ENCODE measurements at regions not wholly inside any gene's neighbourhood (a gene's known extent, or its start where the extent isn't known, plus 50 kb on each side); places are given as distances from the start of the nearest gene placed in this dataset.
A peak's percentile ranks its signal among the peaks of the same experiment; 100 is the strongest.
"Not testable (repeated sequence)": the region's sequence is repeated elsewhere in the genome, so short reads cannot be mapped to it uniquely, and the experiment has no call there.

- DNase-seq: no peak
These were observed 74.1 kb upstream of the CCL21 start for GRCh38 chr9:34783951-34784487.

DNA sequence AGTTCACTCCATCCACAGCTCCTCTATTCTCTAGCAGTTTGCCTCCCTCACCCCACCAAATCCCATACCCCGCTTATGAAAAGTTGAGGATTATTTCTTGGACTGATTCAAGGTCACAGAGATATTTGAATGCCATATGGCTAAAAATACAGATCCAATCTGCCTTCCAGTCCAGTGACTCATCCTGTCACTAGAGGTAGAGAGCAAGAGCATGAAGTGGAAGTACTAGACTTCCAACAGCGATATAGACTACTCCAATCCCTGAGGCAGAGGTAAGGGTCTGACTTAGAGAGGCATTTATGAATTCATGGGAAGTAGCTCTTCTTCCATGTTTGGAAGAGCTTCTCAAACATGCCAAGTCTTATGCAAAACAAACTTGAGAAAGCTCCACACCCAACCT lies 72.4 kb upstream of the CCL21 start:
- DNase-seq: no peak

GRCh38 chr9:34777666-34778065 lies 67.7 kb upstream of the CCL21 start:
- DNase-seq: no peak

DNA sequence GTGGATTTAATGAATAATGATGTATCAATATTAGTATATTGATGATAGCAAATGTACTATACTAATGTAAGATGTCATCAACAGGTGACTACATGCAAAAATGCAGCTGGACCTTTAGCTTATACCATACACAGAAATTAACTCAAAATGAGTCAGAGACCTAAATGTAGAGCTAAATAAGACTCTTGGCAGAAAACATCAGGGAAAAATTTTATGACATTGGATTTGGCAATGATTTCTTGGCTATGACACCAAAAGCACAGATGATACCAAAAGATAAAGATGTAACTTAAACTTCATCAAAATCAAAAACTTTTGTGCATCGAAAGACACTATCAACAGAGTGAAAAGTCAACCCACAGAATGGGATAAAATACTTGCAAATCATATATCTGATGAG lies 64.0 kb upstream of the CCL21 start:
- no peak for DNase-seq

DNA sequence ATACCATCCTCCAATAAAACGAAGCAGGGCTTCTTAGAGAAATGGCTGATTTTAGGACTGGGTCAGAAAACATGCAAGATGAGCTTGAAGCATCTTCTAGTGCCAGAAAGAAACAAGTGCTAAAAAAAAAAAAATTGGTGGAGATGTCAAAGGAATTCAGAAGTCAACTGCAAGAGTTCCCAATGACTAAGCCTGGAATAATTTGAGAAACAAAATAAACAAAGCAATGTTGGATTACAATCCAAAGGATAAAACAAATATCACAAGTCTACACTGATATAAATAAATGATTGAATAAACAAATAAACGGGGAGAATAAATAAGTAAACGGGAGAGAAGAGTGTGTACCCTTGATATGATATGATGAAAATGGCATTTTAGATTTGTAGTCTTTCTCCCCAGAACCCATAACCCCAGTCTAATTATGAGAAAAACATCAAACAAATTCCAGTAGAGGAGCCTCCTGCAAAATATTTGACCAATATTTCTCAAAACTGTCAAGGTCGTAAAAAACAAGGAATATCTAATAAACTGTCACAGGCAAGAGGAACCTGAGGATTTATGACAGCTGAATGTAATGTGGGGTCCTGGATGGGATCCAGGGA lies 63.5 kb upstream of the CCL21 start:
- no peak for DNase-seq

DNA sequence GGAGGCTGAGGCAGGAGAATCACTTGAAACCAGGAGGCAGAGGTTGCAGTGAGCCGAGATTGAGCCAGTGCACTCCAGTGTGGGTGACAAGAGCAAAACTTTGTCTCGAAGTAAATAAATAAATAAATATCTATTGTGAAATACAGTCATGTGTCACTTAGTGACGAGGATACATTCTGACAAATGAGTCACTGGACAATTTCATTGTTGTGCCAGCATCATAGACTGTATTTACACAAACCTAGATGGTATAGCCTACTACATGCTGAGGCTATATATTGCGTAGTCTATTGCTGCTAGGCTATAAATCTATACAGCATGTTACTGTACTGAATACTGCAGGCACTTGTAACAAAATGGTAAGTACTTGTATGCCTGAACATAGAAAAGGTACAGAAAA lies 61.1 kb upstream of the CCL21 start:
- DNase-seq: no peak

DNA sequence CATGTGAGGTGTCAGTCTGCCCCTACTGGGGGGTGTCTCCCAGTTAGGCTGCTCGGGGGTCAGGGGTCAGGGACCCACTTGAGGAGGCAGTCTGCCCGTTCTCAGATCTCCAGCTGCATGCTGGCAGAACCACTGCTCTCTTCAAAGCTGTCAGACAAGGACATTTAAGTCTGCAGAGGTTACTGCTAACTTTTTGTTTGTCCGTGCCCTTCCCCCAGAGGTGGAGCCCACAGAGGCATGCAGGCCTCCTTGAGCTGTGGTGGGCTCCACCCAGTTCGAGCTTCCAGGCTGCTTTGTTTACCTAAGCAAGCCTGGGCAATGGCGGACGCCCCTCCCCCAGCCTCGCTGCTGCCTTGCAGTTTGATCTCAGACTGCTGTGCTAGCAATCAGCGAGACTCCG lies 57.2 kb upstream of the CCL21 start:
- DNase-seq: not testable (repeated sequence)

DNA sequence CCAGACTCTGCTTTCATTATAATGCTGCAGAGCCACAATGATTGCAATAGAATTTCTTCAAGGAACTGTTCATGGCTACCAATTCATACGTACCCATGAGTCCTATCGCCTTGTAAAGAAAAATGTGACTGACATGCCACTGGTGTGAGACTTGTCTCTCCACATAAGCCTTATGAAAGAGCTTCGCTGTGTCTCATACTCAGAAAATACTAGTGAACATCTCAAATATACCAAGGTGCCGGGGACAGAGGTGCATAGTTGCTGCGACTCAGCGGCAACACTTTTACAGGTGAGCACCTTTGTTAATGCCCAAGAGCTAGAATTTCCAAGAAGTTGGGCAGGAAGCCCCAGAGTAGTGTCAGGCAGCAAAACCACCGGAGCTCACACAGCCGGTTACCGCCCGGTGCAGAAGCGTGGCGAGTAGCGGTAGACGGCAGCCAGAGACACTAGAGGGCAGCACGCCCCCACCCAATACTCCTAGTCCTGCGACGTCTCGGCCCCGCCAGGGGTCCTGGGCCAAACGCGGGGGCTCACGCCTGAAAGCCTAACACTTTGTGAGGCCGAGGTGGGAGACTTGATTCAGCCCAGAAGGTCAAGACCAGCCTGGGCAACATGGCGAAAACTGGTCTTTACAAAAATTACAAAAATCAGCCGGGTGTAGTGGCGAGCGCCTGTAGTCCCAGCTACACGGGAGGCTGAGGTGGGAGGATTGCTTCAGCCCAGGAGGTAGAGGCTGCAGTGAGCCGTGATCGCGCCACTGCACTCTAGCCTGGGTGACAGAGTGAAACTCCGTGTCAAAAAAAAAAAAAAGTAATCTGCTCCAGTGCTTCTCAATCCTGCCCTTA lies 50.5 kb upstream of the CCL21 start:
- peak; percentile 46 for DNase-seq

Data from stimulated activated CD4-positive, alpha-beta T cell treated with anti-CD3 and anti-CD28 coated beads, Interleukin-12 subunit alpha, Interleukin-12 subunit beta, amount 100 ng/mL, for 4 hours (primary cell).